ENCODE measurements at regions not wholly inside any gene's neighbourhood (a gene's known extent, or its start where the extent isn't known, plus 50 kb on each side); places are given as distances from the start of the nearest gene placed in this dataset.
A peak's percentile ranks its signal among the peaks of the same experiment; 100 is the strongest.

DNA sequence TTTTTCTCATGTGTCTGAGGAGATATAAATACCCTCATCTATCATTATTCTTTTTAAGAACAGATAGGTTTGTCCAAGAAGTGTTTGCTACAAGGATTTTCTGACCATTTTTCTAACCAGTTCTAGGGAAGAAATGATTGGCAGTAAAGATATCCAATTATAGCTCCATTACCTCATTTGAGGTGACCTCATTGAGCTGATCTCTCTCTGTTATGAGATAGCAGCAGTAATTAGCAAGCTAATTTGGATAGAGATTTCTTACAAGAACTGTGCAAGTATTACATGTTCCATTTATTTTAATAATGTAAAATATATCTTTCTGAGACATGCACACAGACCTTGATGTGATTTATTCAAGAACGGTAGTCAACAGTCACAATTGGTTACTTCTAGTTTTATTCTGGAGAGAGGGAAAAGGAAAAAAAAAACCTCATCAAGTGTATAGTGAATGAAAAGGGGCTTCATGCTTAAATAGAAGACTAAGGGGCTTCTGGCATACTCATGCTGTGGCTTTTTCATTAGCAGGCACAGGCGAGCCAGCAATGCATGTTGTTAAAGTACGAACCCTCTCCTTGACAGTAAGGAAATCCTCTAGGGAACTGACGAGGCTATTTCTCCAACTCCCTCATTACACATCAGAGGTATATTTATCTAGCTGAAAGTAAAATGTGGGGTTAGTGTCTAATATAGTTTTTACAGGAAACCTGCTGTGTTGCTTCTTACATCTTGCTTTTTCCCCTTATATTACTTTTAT, 127.3 kb downstream of the NUDT12 start:
- no peaks in the 10 kb centered on the region for H3K27me3 ChIP-seq
- DNase-seq (no peak), ATAC-seq (peak; percentile 50 to 60)
- in situ Hi-C loops (cut with MboI; ENCODE audit: low sequenced_read_pairs in 4 of 4), result no loop called here
- H3K4me1 ChIP-seq, result peaks cover 7 to 10% of the 10 kb centered on the region in 2 donors
- peaks cover 0 to 13% (median 0%) of the 10 kb centered on the region in 3 donors for H3K9me3 ChIP-seq
- no peak for TF ChIP-seq POLR2A (IDR thresholded peaks at IDR 0.05)
- TF ChIP-seq, protein P1, sequence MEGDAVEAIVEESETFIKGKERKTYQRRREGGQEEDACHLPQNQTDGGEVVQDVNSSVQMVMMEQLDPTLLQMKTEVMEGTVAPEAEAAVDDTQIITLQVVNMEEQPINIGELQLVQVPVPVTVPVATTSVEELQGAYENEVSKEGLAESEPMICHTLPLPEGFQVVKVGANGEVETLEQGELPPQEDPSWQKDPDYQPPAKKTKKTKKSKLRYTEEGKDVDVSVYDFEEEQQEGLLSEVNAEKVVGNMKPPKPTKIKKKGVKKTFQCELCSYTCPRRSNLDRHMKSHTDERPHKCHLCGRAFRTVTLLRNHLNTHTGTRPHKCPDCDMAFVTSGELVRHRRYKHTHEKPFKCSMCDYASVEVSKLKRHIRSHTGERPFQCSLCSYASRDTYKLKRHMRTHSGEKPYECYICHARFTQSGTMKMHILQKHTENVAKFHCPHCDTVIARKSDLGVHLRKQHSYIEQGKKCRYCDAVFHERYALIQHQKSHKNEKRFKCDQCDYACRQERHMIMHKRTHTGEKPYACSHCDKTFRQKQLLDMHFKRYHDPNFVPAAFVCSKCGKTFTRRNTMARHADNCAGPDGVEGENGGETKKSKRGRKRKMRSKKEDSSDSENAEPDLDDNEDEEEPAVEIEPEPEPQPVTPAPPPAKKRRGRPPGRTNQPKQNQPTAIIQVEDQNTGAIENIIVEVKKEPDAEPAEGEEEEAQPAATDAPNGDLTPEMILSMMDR (IDR thresholded peaks at IDR 0.05 in 4 of 5, conservative IDR thresholded peaks at IDR 0.05 in 1 of 5), result no peak
- no peak overlapping the region for H3K4me3 ChIP-seq
- peak overlapping the region in 1 of 4 donors; percentile 25 for H3K27ac ChIP-seq
- intact Hi-C loops (cut with DNase I; ENCODE audit: low total_unique reads), result no loop called here
- no peaks in the 10 kb centered on the region for H3K36me3 ChIP-seq

DNA sequence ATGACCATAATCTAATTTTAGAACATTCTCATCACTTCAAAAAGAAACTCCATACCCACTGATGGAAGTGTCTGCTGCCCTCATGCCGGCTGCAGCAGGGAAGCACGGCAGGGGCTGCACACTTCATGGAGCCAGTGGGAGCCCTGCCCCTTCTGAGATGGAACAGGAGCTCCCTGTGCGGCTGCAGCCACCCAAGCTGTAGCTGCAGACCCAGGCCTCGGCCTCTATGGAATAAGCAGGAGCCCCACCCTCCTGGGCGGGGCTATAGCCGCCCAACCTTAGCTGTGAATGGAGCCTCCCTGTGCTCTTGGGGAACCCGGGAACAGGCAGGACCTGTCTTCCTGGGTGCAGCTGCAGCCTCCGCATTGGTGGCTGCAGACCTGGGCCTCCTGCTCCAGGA, 128.5 kb downstream of the NUDT12 start:
- Histone ChIP-seq H3K9me3 (peaks cover 0 to 1% (median 0%) of the 10 kb centered on the region in 3 donors), H3K27me3 (no peaks in the 10 kb centered on the region), H3K4me1 (peaks cover 7 to 10% of the 10 kb centered on the region in 2 donors), H3K27ac (no peak overlapping the region), H3K36me3 (no peaks in the 10 kb centered on the region), H3K4me3 (no peak overlapping the region)
- no peak for TF ChIP-seq POLR2A (IDR thresholded peaks at IDR 0.05)
- TF ChIP-seq, protein P1 (IDR thresholded peaks at IDR 0.05 in 4 of 5, conservative IDR thresholded peaks at IDR 0.05 in 1 of 5), result no peak
- no peak for DNase-seq
- no peak for ATAC-seq
- intact Hi-C loops (cut with DNase I; ENCODE audit: low total_unique reads) (no loop called here), in situ Hi-C loops (cut with MboI; ENCODE audit: low sequenced_read_pairs in 4 of 4) (no loop called here)

DNA sequence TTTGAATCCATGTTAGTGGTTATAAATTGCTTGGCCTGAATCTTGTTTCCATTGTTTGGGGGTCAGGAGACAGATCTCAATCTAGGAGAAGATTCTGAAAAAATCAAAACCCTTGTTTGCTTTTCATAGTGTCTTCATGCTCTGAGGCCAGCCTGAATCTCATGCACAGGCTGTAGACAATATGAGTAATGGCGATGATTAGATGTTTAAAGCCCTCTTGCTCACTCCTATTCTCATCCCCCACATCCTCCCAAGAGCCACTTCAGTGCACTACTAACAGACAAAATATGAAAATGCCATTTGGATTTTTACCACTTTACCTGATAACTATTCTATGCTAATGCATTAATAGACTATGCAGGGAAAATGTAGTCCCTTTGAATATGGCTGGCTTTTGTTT, 129.4 kb downstream of the NUDT12 start:
- intact Hi-C loops (cut with DNase I; ENCODE audit: low total_unique reads), result no loop called here
- in situ Hi-C loops (cut with MboI; ENCODE audit: low sequenced_read_pairs in 4 of 4), result no loop called here
- no peaks in the 10 kb centered on the region for H3K36me3 ChIP-seq
- DNase-seq (no peak), ATAC-seq (no peak)
- no peak overlapping the region for H3K27ac ChIP-seq
- H3K4me1 ChIP-seq, result peaks cover 10 to 15% of the 10 kb centered on the region in 2 donors
- TF ChIP-seq, protein P1 (IDR thresholded peaks at IDR 0.05 in 4 of 5, conservative IDR thresholded peaks at IDR 0.05 in 1 of 5), result no peak
- TF ChIP-seq POLR2A (IDR thresholded peaks at IDR 0.05), result no peak
- H3K9me3 ChIP-seq, result no peaks in the 10 kb centered on the region
- no peaks in the 10 kb centered on the region for H3K27me3 ChIP-seq
- H3K4me3 ChIP-seq, result no peak overlapping the region

DNA sequence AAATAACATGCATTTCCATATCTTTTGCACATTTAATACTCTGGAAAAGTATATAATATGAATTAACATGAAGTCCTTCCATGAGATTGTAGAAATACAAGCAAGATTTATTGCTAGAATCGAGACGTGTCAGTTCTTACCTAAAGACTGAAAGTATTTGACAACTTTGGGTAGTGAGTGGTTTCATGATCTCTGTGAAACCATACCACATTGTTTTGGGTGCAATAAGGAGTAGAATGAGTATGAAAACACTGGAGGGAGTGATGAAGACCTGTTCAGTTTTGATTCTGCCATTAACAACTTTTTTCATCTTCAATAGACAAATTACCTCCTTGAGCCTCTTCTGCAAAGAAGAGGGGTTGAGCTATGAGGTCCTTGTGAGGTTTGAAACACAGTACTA, 133.7 kb downstream of the NUDT12 start:
- DNase-seq (no peak), ATAC-seq (no peak)
- peaks cover 5 to 19% of the 10 kb centered on the region in 2 donors for H3K4me1 ChIP-seq
- in situ Hi-C loops (cut with MboI; ENCODE audit: low sequenced_read_pairs in 4 of 4) (no loop called here), intact Hi-C loops (cut with DNase I; ENCODE audit: low total_unique reads) (no loop called here)
- H3K4me3 ChIP-seq, result no peak overlapping the region
- no peaks in the 10 kb centered on the region for H3K9me3 ChIP-seq
- TF ChIP-seq, protein P1 (IDR thresholded peaks at IDR 0.05 in 4 of 5, conservative IDR thresholded peaks at IDR 0.05 in 1 of 5), result no peak
- no peak overlapping the region for H3K27ac ChIP-seq
- H3K36me3 ChIP-seq, result no peaks in the 10 kb centered on the region
- H3K27me3 ChIP-seq, result no peaks in the 10 kb centered on the region

Data from gastrocnemius medialis (tissue), 4 donors.